ENCODE measurements at regions not wholly inside any gene's neighbourhood (a gene's known extent, or its start where the extent isn't known, plus 50 kb on each side); places are given as distances from the start of the nearest gene placed in this dataset.

DNA sequence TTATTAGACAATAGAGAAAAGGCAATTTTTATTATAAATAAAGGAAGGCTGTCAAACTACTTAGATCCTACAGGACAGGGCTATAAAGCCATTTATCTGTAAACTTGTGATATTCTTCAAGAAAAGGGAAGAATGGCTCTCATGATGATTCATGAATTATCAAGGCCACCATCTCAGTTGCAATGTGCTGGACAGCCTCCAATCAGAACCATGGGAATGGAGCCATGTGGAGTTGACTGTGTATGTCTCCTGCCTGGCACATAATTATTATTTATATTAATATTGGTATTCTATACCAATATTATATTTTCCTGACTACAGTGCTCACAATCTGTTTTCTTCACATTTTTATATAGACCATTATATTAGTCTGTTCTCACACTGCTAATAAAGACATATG, 560.5 kb upstream of the MIR17HG start:
- TF ChIP-seq CTCF (IDR thresholded peaks at IDR 0.05; ENCODE audit: low read depth, low read length, poor library complexity, severe bottlenecking), result no peak
- no peak for TF ChIP-seq EZH2phosphoT487 (IDR thresholded peaks at IDR 0.05; ENCODE audit: borderline replicate concordance, low read length)
